ENCODE measurements at regions not wholly inside any gene's neighbourhood (a gene's known extent, or its start where the extent isn't known, plus 50 kb on each side); places are given as distances from the start of the nearest gene placed in this dataset.

- no peak for DNase-seq
Observed at GRCh38 chr1:221638595-221638994, 103.3 kb downstream of the DUSP10 start.

GRCh38 chr1:221641811-221642210 lies 100.1 kb downstream of the DUSP10 start:
- DNase-seq = no peak

GRCh38 chr1:221643404-221644144 lies 98.3 kb downstream of the DUSP10 start:
- DNase-seq = no peak

- DNase-seq = no peak
Observed at GRCh38 chr1:221644145-221644448, 97.8 kb downstream of the DUSP10 start.

GRCh38 chr1:221644663-221645258 lies 97.1 kb downstream of the DUSP10 start:
- DNase-seq = no peak

- DNase-seq = no peak
Observed at GRCh38 chr1:221648201-221648600, 93.7 kb downstream of the DUSP10 start.
